NCI-H1436 (cell line): ENCODE measurements at regions not wholly inside any gene's neighbourhood (a gene's known extent, or its start where the extent isn't known, plus 50 kb on each side); places are given as distances from the start of the nearest gene placed in this dataset.
"Not testable (repeated sequence)": the region's sequence is repeated elsewhere in the genome, so short reads cannot be mapped to it uniquely, and the experiment has no call there.

Source experiments
- DNase-seq: peaks from one replicate; lab custom pipeline; 2025; lab: John Stamatoyannopoulos, UW

- no peak for DNase-seq
Observed at GRCh38 chr17:77526259-77526711, 385.5 kb downstream of the SEC14L1 start.

DNA sequence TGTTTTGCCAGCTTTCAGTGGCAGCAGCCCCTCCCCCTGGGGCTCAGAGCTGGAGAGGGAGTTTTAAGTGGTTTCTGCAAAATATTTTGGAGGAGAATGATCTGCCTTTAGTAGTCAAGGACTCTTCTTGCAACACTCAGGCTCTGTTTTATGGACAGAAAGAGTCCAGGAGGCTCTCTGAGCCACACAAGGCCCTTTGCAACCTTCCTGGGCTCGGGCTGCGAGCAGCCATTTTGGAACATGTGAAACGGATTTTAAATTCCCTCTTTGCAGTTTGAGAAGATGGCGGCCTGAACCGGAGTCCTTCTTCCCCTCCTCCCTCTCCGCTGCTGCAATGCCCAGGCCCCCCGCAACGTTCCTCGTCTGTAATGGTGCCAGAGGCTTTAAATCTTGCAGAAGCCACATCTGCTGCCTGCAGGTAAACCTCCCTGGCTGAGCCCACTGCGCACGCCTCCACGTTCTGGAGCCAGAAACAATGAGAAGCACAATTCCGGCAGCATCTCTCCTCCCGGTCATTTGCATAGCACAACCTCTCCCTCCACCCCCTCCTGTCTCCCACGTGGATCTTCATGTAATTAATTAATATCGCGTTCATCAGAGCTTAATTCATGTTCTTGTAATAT is 386.1 kb downstream of the SEC14L1 start:
- DNase-seq: no peak

DNA sequence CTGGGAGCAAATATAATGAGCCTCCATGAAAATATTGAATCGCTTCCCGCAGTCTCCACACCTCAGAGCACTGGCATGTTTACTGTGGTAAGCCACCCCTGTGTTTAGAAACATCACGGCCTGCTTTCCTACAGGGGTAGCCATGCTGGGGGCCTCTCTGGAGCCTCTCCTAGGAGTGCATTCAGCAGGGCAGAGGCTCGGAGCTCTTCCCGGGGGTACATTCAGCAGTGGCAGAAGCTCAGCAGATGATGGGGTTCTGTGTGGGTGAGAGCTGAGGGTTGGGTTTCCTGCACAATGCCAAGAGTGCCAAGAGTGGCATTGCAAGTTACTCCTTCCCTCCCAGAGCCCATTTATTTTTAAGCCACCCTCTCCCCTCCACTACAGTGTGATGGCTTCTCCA is 386.6 kb downstream of the SEC14L1 start:
- no peak for DNase-seq

DNA sequence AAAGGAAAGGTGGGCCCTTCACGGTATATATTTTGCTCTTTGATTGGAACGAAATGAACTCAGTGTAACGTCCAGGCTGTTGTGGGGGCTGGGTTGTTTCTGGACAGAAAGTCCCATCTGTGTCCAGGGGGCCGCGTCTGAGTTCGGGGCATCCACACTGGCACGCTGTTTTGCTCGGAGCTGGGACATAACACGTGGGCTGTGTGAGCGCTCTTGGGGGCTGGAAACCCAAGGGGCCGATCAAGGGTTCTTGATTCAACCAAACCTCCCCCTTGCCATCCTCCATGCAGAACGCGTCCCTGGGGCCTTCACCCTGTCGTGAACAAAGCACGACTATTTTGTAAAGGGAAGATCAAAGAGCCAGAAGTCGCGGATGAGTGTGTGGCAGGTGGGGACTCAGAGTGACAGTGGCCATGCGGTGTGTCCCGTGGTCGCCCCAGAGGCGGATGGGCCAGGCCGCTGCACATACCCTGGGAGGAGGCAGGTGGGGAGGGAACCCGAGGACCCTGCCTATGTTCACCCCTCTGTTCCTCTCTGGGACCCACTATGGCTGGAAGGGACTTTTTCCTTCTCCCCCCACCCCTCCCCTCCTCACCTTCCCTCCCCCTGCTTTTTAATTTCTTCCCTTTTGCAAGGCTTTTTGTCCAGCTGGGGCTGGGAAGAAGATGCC is 387.2 kb downstream of the SEC14L1 start:
- no peak for DNase-seq

- peak; percentile 76 for DNase-seq
Observed at GRCh38 chr17:77528516-77529327, 388.0 kb downstream of the SEC14L1 start.

DNA sequence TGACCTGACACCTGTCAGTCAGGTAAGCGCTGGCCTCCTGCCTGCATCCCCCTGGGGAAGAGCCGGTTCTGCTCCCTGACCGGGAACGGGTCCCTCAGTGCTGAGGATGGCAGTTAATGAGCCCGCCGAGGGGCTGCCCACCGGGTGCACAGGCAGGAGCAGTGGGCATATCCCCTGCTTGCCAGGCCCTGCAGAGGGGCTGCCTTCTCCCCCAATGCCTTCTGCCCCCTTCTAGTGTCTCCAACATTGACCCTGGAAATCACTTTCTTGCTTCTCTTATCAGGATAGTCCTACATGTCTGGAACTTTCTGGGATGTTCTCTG is 388.5 kb downstream of the SEC14L1 start:
- DNase-seq: no peak

DNA sequence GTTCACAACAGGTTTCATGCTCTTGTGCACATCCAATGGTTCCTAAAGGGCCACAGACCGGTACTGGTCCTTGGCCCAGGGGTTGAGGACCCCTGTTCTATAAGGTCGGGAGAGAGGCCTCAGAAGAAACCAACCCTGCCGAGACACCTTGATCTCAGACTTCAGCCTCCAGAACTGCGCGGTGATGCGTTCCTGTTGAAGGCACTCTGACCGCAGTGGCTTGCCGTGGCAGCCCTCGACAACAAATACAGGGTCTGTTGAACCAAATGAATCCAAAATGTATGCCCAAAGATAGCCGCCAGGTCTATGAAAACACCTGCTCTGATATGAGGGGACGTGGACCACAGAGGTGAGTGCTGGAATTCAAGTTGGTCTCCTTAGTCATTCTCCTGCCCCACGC is 389.8 kb downstream of the SEC14L1 start:
- no peak for DNase-seq

- no peak for DNase-seq
Observed at GRCh38 chr17:77531002-77531401, 390.2 kb downstream of the SEC14L1 start.

GRCh38 chr17:77531641-77532040 is 390.9 kb downstream of the SEC14L1 start:
- no peak for DNase-seq

DNA sequence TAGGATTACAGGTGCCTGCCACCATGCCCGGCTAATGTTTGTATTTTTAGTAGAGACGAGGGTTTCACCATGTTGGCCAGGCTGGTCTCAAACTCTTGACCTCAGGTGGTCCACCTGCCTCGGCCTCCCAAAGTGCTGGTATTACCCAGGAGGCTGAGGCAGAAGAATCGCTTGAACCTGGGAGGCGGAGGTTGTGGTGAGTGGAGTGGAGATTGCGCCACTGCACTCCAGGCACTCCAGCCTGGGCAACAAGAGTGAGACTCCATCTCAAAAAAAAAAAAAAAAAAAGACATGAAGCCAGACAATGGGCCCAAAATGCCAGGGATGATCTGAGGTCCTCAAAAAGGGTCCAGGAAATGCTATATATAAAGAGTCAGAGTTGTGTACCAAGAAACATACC is 392.9 kb downstream of the SEC14L1 start:
- DNase-seq: not testable (repeated sequence)

DNA sequence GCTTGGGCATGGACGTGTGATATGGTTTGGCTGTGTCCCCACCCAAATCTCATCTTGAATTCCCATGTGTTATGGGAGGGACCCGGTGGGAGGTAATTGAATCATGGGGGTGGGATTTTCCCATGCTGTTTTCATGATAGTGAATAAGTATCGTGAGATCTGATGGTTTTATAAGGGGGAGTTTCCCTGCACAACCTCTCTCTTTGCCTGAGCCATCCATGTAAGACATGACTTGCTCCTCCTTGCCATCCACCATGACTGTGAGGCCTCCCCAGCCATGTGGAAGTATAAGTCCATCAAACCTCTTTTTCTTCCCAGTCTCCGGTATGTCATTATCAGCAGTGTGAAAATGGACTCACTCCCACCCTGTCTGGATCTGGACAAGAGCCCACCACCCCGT is 393.4 kb downstream of the SEC14L1 start:
- DNase-seq: no peak

DNA sequence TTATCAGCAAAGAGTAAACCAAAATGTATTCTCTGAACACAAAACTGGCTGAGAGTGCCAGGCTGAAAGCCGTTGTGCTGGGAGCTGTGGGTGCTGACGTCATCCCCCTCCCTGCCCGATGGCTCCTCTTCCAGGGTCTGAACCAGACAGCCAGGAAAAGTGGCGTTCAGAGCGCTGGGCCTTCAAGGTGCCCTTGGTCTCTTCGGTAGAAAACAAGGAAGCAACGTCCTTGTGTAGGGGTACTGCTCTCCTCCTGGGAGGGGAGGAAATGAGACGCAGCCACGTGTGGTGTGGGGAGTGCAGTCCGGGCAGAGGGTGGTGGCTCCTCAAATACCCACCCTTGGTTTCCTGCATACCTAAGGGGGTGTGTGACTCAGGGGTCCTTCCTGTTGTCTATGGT is 394.7 kb downstream of the SEC14L1 start:
- DNase-seq: no peak

GRCh38 chr17:77535892-77536291 is 395.1 kb downstream of the SEC14L1 start:
- DNase-seq: no peak

- DNase-seq: no peak
Observed at GRCh38 chr17:77537566-77537965, 396.8 kb downstream of the SEC14L1 start.

GRCh38 chr17:77540531-77540930 is 399.8 kb downstream of the SEC14L1 start:
- no peak for DNase-seq

- no peak for DNase-seq
Observed at GRCh38 chr17:77540975-77541374, 400.2 kb downstream of the SEC14L1 start.

GRCh38 chr17:77542011-77542410 is 401.2 kb downstream of the SEC14L1 start:
- no peak for DNase-seq

DNA sequence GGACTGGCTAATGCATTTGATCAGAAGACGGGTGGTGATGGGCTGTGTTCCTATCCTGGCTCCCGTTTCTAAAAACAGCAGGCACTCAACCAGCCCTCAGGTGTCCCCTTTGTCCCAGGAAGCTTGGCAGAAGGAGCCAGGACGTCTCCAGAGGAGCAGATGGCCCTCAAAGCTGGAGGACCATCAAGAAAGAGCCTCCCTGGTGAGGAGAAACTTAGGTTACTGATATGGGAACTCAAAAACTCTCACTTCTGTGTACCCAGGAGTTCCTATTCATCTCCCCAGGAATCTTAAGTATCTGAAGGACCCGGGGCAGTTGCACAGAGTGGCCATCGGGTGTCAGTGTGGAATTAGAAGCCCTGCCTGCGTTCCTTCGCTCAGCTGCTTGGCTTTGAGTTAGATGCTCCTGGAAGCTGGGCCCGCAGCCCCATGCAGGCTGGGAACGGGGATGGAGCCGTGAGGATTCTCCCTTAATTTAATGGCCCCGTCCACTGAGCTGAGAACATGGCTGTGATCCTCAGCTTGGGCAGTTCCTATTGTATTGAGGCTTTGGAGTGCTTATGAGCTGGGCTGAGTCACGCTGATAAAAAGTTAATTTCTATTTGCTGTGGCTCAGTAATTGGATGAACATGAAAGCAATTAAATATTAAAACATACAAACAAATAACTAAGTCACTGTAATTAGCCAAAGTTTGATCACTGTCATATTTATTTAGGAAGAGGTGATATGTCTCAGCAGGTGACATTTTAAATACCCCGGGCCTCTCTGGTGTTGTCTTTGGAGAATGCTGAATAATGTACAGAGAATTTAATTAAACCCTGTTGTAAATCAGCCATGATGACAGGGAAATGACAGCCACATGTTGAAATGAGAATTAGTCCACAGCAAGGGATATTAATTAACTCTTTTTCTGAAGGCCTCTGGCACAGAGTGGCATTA is 402.1 kb downstream of the SEC14L1 start:
- peak; percentile 88 for DNase-seq

GRCh38 chr17:77543801-77544200 is 403.0 kb downstream of the SEC14L1 start:
- no peak for DNase-seq

- DNase-seq: no peak
Observed at GRCh38 chr17:77544347-77545110, 403.8 kb downstream of the SEC14L1 start.

DNA sequence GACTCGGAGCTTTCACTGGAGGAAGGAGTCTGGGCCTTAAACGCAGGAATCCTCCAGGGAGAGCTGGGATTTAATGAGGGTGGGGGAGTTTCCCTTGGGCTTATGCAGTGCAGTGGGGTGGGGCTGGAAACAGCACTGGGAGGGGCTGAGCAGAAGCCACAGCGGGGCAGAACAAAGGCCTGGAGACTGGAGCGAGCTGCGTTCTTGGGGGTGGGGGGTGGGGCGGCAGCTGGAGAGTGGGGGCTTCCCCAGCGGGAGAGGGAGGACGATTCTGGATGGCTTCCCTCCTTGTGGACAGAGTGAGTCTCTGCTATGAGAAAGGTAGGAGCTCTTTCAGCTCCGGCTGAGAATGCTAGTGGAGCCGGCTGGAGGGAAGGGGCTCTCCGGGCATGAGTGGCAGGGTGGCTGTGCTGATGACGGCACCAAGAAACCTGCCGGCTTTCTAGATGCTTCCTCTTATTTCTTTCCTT is 406.0 kb downstream of the SEC14L1 start:
- DNase-seq: peak; percentile 92
